Neuronal stem cell (in vitro differentiated cells): ENCODE measurements at regions not wholly inside any gene's neighbourhood (a gene's known extent, or its start where the extent isn't known, plus 50 kb on each side); places are given as distances from the start of the nearest gene placed in this dataset.

ENCODE experiments used
- DNase-seq: peaks from one replicate; pipeline ENCODE4 v3.0.0-alpha.2; 2013; ENCODE audit warnings: low spot score
- H2AFZ ChIP-seq: one replicate; pipeline ENCODE4 v1.6.1; 2013; ENCODE audit warnings: mild to moderate bottlenecking, low read length, inconsistent platforms
- H2AK5ac ChIP-seq: 2 replicates; pipeline ENCODE4 v1.6.1; 2013; ENCODE audit warnings: low read depth, mild to moderate bottlenecking, inconsistent platforms, low read length, moderate library complexity, mixed read lengths
- H2BK120ac ChIP-seq: 2 replicates; pipeline ENCODE4 v1.6.1; 2013; ENCODE audit warnings: low read depth, mild to moderate bottlenecking, inconsistent platforms, low read length, moderate library complexity, mixed read lengths
- H2BK12ac ChIP-seq: one replicate; pipeline ENCODE4 v1.6.1; 2013; ENCODE audit warnings: low read length, inconsistent platforms
- H2BK15ac ChIP-seq: 2 replicates; pipeline ENCODE4 v1.6.1; 2013; ENCODE audit warnings: mild to moderate bottlenecking, low read length, inconsistent platforms, mixed read lengths
- H2BK5ac ChIP-seq: one replicate; pipeline ENCODE4 v1.6.1; 2013; ENCODE audit warnings: inconsistent platforms, mild to moderate bottlenecking, low read length, moderate library complexity
- H3K14ac ChIP-seq: one replicate; pipeline ENCODE4 v1.6.1; 2013; ENCODE audit warnings: low read length, inconsistent platforms
- H3K18ac ChIP-seq: 2 replicates; pipeline ENCODE4 v1.6.1; 2013; ENCODE audit warnings: low read length, inconsistent platforms
- H3K23ac ChIP-seq: 2 replicates; pipeline ENCODE4 v1.6.1; 2013; ENCODE audit warnings: low read depth, mild to moderate bottlenecking, mixed read lengths, low read length, inconsistent platforms; ENCODE audit not compliant: poor library complexity
- H3K27ac ChIP-seq: replicated peaks from 3 replicates; pipeline ENCODE4 v1.5.1; 2013; ENCODE audit warnings: low read length, inconsistent platforms
- H3K27me3 ChIP-seq, 3 experiments: 2 replicates each; pipeline ENCODE4 v1.6.1; 2013; ENCODE audit warnings: low read length in 3 of 3, mild to moderate bottlenecking in 2 of 3, inconsistent platforms in 1 of 3, low read depth in 1 of 3, mixed read lengths in 1 of 3, moderate library complexity in 1 of 3; ENCODE audit not compliant: control insufficient read depth in 3 of 3, insufficient read depth in 3 of 3
- H3K36me3 ChIP-seq, 2 donors: replicated peaks in 1 of 2; 2 replicates each; pipeline ENCODE4 v1.6.1; 2013; ENCODE audit warnings: low read length in 2 of 2; ENCODE audit not compliant: control insufficient read depth in 2 of 2, insufficient read depth in 2 of 2
- H3K4ac ChIP-seq: 2 replicates; pipeline ENCODE4 v1.6.1; 2013; ENCODE audit warnings: inconsistent platforms, mild to moderate bottlenecking, low read length, moderate library complexity
- H3K4me1 ChIP-seq, 2 donors: 1 replicate in 1 of 2; 2 replicates in 1 of 2; pipeline ENCODE4 v1.6.1; 2013; ENCODE audit warnings: low read length in 2 of 2, low read depth in 1 of 2; ENCODE audit not compliant: control insufficient read depth in 2 of 2, insufficient read depth in 1 of 2
- H3K4me2 ChIP-seq: one replicate; pipeline ENCODE4 v1.6.1; 2013; ENCODE audit warnings: mild to moderate bottlenecking, low read length, inconsistent platforms; ENCODE audit not compliant: insufficient read depth, poor library complexity, severe bottlenecking
- H3K4me3 ChIP-seq, 2 donors: 2 replicates each; pipeline ENCODE4 v1.5.1; 2013; ENCODE audit warnings: low read length in 2 of 2, mild to moderate bottlenecking in 2 of 2, inconsistent platforms in 1 of 2, moderate library complexity in 1 of 2
- H3K79me1 ChIP-seq: one replicate; pipeline ENCODE4 v1.6.1; 2013; ENCODE audit warnings: low read depth, mild to moderate bottlenecking, inconsistent platforms, low read length, moderate library complexity
- H3K9ac ChIP-seq: one replicate; pipeline ENCODE4 v1.6.1; 2013; ENCODE audit warnings: mild to moderate bottlenecking, low read depth, low read length, inconsistent platforms; ENCODE audit not compliant: poor library complexity
- H3K9me3 ChIP-seq, 2 donors: replicated peaks in 1 of 2; 2 replicates each; pipeline versions ENCODE3 to v1.6.1; 2013; ENCODE audit warnings: low read length in 2 of 2, mild to moderate bottlenecking in 2 of 2, inconsistent platforms in 1 of 2, low read depth in 1 of 2, mixed read lengths in 1 of 2, moderate library complexity in 1 of 2; ENCODE audit not compliant: control insufficient read depth in 2 of 2, insufficient read depth in 1 of 2
- H4K8ac ChIP-seq: one replicate; pipeline ENCODE4 v1.6.1; 2013; ENCODE audit warnings: low read depth, mild to moderate bottlenecking, inconsistent platforms, low read length, moderate library complexity
- H4K91ac ChIP-seq: one replicate; pipeline ENCODE4 v1.6.1; 2013; ENCODE audit warnings: low read length, low read depth, mild to moderate bottlenecking, inconsistent platforms; ENCODE audit not compliant: poor library complexity
- WGBS, 2 donors: extraction: QIAGEN DNeasy Blood & Tissue Kit; methylation state at CpG; one replicate each; pipeline ENCODE4 v1.1.7; 2013; ENCODE audit warnings: missing lambda C conversion rate in 2 of 2, mixed read lengths in 1 of 2; ENCODE audit not compliant: insufficient read length in 2 of 2, insufficient replicate concordance in 1 of 2; ENCODE audit errors: extremely low coverage in 2 of 2; 5-methylcytosine and 5-hydroxymethylcytosine counted together

GRCh38 chr6:7488494-7488893 lies 53.0 kb upstream of the DSP start:
- Histone ChIP-seq H4K8ac (no peak overlapping the region), H3K27me3 (peaks cover 0 to 10% (median 0%) of the 10 kb centered on the region in 3 experiments), H3K23ac (no peak overlapping the region), H3K79me1 (peaks cover 1% of the 10 kb centered on the region), H2BK120ac (no peak overlapping the region), H3K27ac (no peak overlapping the region), H3K4me2 (no peak overlapping the region), H3K18ac (no peak overlapping the region), H3K4ac (no peak overlapping the region), H4K91ac (no peak overlapping the region), H3K4me1 (no peaks in the 10 kb centered on the region), H3K9me3 (peaks cover 0 to 2% of the 10 kb centered on the region in 2 donors), H3K14ac (no peak overlapping the region), H3K9ac (no peak overlapping the region), H2BK15ac (no peak overlapping the region), H3K36me3 (no peaks in the 10 kb centered on the region), H2BK5ac (no peak overlapping the region), H2AK5ac (no peak overlapping the region), H3K4me3 (no peak overlapping the region), H2AFZ (no peak overlapping the region), H2BK12ac (no peak overlapping the region)
- no CpG with 5 or more reads among the region's 2 CpGs for WGBS, 2 donors
- DNase-seq: no peak

- no peak overlapping the region for H3K4ac ChIP-seq
- H2BK5ac ChIP-seq: no peak overlapping the region
- no peak overlapping the region for H3K9ac ChIP-seq
- H3K27ac ChIP-seq: no peak overlapping the region
- no peak overlapping the region for H3K14ac ChIP-seq
- no peak for DNase-seq
- H3K4me3 ChIP-seq: no peak overlapping the region
- no peak overlapping the region for H3K18ac ChIP-seq
- H4K91ac ChIP-seq: no peak overlapping the region
- H2AFZ ChIP-seq: no peak overlapping the region
- H3K4me1 ChIP-seq: no peaks in the 10 kb centered on the region
- H3K36me3 ChIP-seq: no peaks in the 10 kb centered on the region
- no peak overlapping the region for H3K4me2 ChIP-seq
- H3K23ac ChIP-seq: no peak overlapping the region
- no peak overlapping the region for H2BK120ac ChIP-seq
- no peak overlapping the region for H4K8ac ChIP-seq
- H3K9me3 ChIP-seq: peaks cover 0 to 2% of the 10 kb centered on the region in 2 donors
- H2BK15ac ChIP-seq: no peak overlapping the region
- no peak overlapping the region for H2AK5ac ChIP-seq
- H3K79me1 ChIP-seq: peaks cover 1% of the 10 kb centered on the region
- H3K27me3 ChIP-seq: peaks cover 0 to 10% (median 0%) of the 10 kb centered on the region in 3 experiments
- WGBS, 2 donors: no CpG with 5 or more reads among the region's 2 CpGs
- no peak overlapping the region for H2BK12ac ChIP-seq
Measured at GRCh38 chr6:7489376-7489775, 52.1 kb upstream of the DSP start.
